SU-DHL-6 (cell line): ENCODE measurements at regions not wholly inside any gene's neighbourhood (a gene's known extent, or its start where the extent isn't known, plus 50 kb on each side); places are given as distances from the start of the nearest gene placed in this dataset.

Source experiments
- H2AFZ ChIP-seq: fragments of 200-600 bp; sonication (generic); 2 replicates; pipeline ENCODE4 v1.6.1; 2014; ENCODE audit warnings: low read depth, mild to moderate bottlenecking, moderate library complexity, mixed read lengths, antibody characterized with exemption, low read length; ENCODE audit not compliant: severe bottlenecking
- H3F3A ChIP-seq: fragments of 200-600 bp; shearing (Covaris generic); 2 replicates; pipeline ENCODE4 v1.6.0; 2016; ENCODE audit warnings: antibody characterized with exemption, mild to moderate bottlenecking; ENCODE audit not compliant: insufficient read depth
- H3K27ac ChIP-seq: fragments of 200-600 bp; sonication (generic); 2 replicates; pipeline ENCODE4 v1.5.1; 2016; ENCODE audit warnings: low read depth, mild to moderate bottlenecking, low read length, moderate library complexity, mixed read lengths
- H3K27me3 ChIP-seq: fragments of 200-600 bp; sonication (generic), shearing (Covaris generic); 2 replicates; pipeline ENCODE4 v1.6.0; 2014; ENCODE audit warnings: mild to moderate bottlenecking, low read length
- H3K36me3 ChIP-seq: fragments of 200-600 bp; sonication (generic); 2 replicates; pipeline ENCODE4 v1.6.1; 2014; ENCODE audit warnings: mild to moderate bottlenecking, low read length, mixed read lengths
- H3K4me2 ChIP-seq: fragments of 300-600, 200-600 bp; shearing (Covaris generic), sonication (generic); 2 replicates; pipeline ENCODE4 v1.6.0; 2014; ENCODE audit warnings: low read length, low read depth, mild to moderate bottlenecking; ENCODE audit not compliant: poor library complexity, severe bottlenecking
- H3K4me3 ChIP-seq: fragments of 200-600 bp; sonication (generic); 2 replicates; pipeline ENCODE4 v1.5.1; 2014; ENCODE audit warnings: antibody characterized with exemption, low read length, mild to moderate bottlenecking, mixed read lengths; ENCODE audit not compliant: insufficient read depth, poor library complexity, severe bottlenecking
- H3K79me2 ChIP-seq: fragments of 200-600 bp; sonication (generic); 2 replicates; pipeline ENCODE4 v1.6.1; 2014; ENCODE audit warnings: mild to moderate bottlenecking, low read length, moderate library complexity; ENCODE audit not compliant: insufficient read depth
- H3K9ac ChIP-seq: fragments of 200-600 bp; sonication (generic); 2 replicates; pipeline ENCODE4 v1.7.0; 2014; ENCODE audit warnings: mild to moderate bottlenecking, low read length
- H3K9me2 ChIP-seq: fragments of 200-600 bp; sonication (generic); replicated peaks from 2 replicates; pipeline ENCODE4 v1.6.1; 2014; ENCODE audit warnings: low read length; ENCODE audit not compliant: insufficient read depth
- H3K9me3 ChIP-seq: fragments of 200-600 bp; sonication (generic); 2 replicates; pipeline ENCODE4 v1.6.1; 2014; ENCODE audit warnings: low read length, mixed read lengths; ENCODE audit not compliant: insufficient read depth
- H4K20me1 ChIP-seq: fragments of 200-600 bp; sonication (generic); 2 replicates; pipeline ENCODE4 v1.6.1; 2014; ENCODE audit warnings: low read depth, mild to moderate bottlenecking, antibody characterized with exemption, low read length, moderate library complexity, mixed read lengths
- CTCF ChIP-seq: fragments of 200-600 bp; sonication (generic); IDR thresholded peaks from one replicate; pipeline ENCODE4 v1.5.1; 2017; ENCODE audit warnings: antibody characterized with exemption, mild to moderate bottlenecking, low read length, moderate library complexity; ENCODE audit not compliant: insufficient read depth, poor library complexity, severe bottlenecking
- EZH2phosphoT487 ChIP-seq: fragments of 200-600 bp; sonication (generic), shearing (Covaris generic); conservative IDR thresholded peaks from 2 replicates; pipeline ENCODE4 v1.6.1; 2018; ENCODE audit warnings: mild to moderate bottlenecking, antibody characterized with exemption, low read length, moderate library complexity, mixed read lengths

DNA sequence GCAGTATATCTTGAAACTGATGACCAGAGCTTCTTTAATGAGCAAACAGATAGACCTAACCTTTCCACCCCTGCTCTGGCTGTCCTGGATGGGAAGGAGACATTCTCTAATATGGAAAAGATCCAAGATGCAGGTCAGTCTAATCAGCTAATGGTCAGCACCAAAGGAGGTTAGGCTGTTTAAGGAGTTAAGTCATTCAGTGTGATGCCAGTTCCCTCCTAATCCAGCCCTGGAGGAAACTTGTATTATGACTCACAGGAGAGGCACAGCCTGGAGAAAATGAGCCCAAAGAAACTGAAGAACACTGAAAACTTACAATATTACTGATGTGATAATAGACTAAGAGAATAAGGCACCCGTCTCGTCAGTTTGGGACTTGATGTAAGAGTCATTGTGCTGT, 323.0 kb downstream of the HNRNPD start:
- H3K9me2 ChIP-seq: no peaks in the 10 kb centered on the region
- no peaks in the 10 kb centered on the region for H3K9me3 ChIP-seq
- no peak overlapping the region for H3K9ac ChIP-seq
- H3K4me3 ChIP-seq: no peak overlapping the region
- no peak overlapping the region for H3K4me2 ChIP-seq
- no peak for TF ChIP-seq EZH2phosphoT487
- no peaks in the 10 kb centered on the region for H3K79me2 ChIP-seq
- no peaks in the 10 kb centered on the region for H3K36me3 ChIP-seq
- no peaks in the 10 kb centered on the region for H4K20me1 ChIP-seq
- H2AFZ ChIP-seq: no peak overlapping the region
- H3K27me3 ChIP-seq: no peaks in the 10 kb centered on the region
- no peak overlapping the region for H3K27ac ChIP-seq
- H3F3A ChIP-seq: no peaks in the 10 kb centered on the region

- Histone ChIP-seq H3F3A (no peaks in the 10 kb centered on the region), H3K9me2 (no peaks in the 10 kb centered on the region), H3K79me2 (no peaks in the 10 kb centered on the region), H3K27ac (no peak overlapping the region), H3K9ac (no peak overlapping the region), H2AFZ (no peak overlapping the region), H3K36me3 (no peaks in the 10 kb centered on the region), H3K9me3 (no peaks in the 10 kb centered on the region), H4K20me1 (no peaks in the 10 kb centered on the region), H3K4me3 (no peak overlapping the region), H3K27me3 (no peaks in the 10 kb centered on the region), H3K4me2 (no peak overlapping the region)
- TF ChIP-seq EZH2phosphoT487 (no peak), CTCF (no peak)
These were observed 324.5 kb downstream of the HNRNPD start for GRCh38 chr4:82049294-82049693.

- no peak overlapping the region for H3K4me3 ChIP-seq
- no peaks in the 10 kb centered on the region for H3K9me3 ChIP-seq
- no peak overlapping the region for H3K9ac ChIP-seq
- no peaks in the 10 kb centered on the region for H3K36me3 ChIP-seq
- no peak for TF ChIP-seq EZH2phosphoT487
- no peak for TF ChIP-seq CTCF
- H3K27ac ChIP-seq: no peak overlapping the region
- no peaks in the 10 kb centered on the region for H3K9me2 ChIP-seq
- no peaks in the 10 kb centered on the region for H3K27me3 ChIP-seq
- no peaks in the 10 kb centered on the region for H3F3A ChIP-seq
- no peaks in the 10 kb centered on the region for H3K79me2 ChIP-seq
- no peaks in the 10 kb centered on the region for H4K20me1 ChIP-seq
- no peak overlapping the region for H3K4me2 ChIP-seq
- H2AFZ ChIP-seq: no peak overlapping the region
These were observed 326.1 kb downstream of the HNRNPD start for GRCh38 chr4:82047731-82048130.

DNA sequence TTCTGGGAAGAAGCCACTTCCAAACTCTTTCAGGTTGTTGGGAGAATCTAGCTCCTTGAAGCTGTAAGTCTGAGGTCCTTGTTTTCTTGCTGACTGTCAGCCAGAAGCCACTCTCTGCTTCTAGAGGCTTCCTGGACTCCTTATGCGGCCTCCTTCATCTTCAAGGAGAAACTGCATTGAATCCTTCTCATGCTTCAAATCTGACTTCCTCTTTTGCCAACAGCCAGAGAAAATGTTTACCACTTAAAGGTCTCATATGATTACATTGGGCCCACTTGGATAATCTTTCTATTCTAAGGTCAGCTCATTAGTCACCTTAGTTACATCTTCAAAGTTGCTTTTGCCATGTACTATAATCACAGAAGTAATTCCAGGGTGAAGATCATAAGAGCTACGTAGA, 327.0 kb downstream of the HNRNPD start:
- H3F3A ChIP-seq: no peaks in the 10 kb centered on the region
- no peaks in the 10 kb centered on the region for H3K9me3 ChIP-seq
- no peaks in the 10 kb centered on the region for H3K9me2 ChIP-seq
- no peaks in the 10 kb centered on the region for H3K36me3 ChIP-seq
- H3K27ac ChIP-seq: no peak overlapping the region
- H3K9ac ChIP-seq: no peak overlapping the region
- no peak overlapping the region for H2AFZ ChIP-seq
- TF ChIP-seq CTCF: no peak
- TF ChIP-seq EZH2phosphoT487: no peak
- no peak overlapping the region for H3K4me2 ChIP-seq
- H3K4me3 ChIP-seq: no peak overlapping the region
- H3K79me2 ChIP-seq: no peaks in the 10 kb centered on the region
- H4K20me1 ChIP-seq: no peaks in the 10 kb centered on the region
- H3K27me3 ChIP-seq: no peaks in the 10 kb centered on the region
